ENCODE measurements at regions not wholly inside any gene's neighbourhood (a gene's known extent, or its start where the extent isn't known, plus 50 kb on each side); places are given as distances from the start of the nearest gene placed in this dataset.

- H3K4me1 Mint-ChIP-seq, result no peaks in the 10 kb centered on the region
- no peak for DNase-seq
- no peaks in the 10 kb centered on the region for H3K27me3 Mint-ChIP-seq
- intact Hi-C loops (cut with micrococcal nuclease), result no loop called here
- peaks cover 7% of the 10 kb centered on the region for H3K9me3 Mint-ChIP-seq
- ChIA-PET POLR2A (no interaction called here), CTCF (no interaction called here)
- TF ChIP-seq CTCF (IDR thresholded peaks at IDR 0.05), result no peak
- no peak overlapping the region for H3K4me3 Mint-ChIP-seq
- no peaks in the 10 kb centered on the region for H3K36me3 Mint-ChIP-seq (ENCODE audit: low read depth)
- no peak overlapping the region for H3K27ac Mint-ChIP-seq
- no peak for ATAC-seq (ENCODE audit: low read depth)
Observed at GRCh38 chr3:165476399-165477060, 280.3 kb upstream of the SLITRK3 start.

DNA sequence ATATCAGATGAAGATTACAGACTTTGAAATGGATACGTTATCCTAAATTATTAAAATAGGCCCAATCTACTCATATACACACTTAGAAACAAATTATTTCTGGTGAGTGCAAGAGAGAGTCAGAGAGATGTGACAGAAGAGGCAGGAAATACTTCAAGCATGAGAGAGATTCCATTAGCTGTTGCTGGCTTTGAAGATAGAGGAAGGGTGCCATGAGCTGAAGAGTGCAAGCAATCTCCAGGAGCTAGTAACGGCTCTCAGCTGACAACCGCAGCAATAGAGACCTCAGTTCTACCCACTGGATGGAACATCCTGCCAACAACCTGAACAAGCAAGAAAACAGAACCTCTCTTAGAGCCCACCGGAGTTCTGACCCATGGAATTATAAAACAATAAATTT lies 270.7 kb upstream of the SLITRK3 start:
- Mint-ChIP-seq H3K4me1 (no peaks in the 10 kb centered on the region), H3K4me3 (no peak overlapping the region), H3K27me3 (no peaks in the 10 kb centered on the region), H3K27ac (no peak overlapping the region), H3K36me3 (ENCODE audit: low read depth) (no peaks in the 10 kb centered on the region), H3K9me3 (peaks cover 6% of the 10 kb centered on the region)
- intact Hi-C loops (cut with micrococcal nuclease), result no loop called here
- POLR2A ChIA-PET, result no interaction called here
- no peak for TF ChIP-seq CTCF (IDR thresholded peaks at IDR 0.05)
- CTCF ChIA-PET, result no interaction called here
- ATAC-seq (ENCODE audit: low read depth), result no peak
- no peak for DNase-seq

DNA sequence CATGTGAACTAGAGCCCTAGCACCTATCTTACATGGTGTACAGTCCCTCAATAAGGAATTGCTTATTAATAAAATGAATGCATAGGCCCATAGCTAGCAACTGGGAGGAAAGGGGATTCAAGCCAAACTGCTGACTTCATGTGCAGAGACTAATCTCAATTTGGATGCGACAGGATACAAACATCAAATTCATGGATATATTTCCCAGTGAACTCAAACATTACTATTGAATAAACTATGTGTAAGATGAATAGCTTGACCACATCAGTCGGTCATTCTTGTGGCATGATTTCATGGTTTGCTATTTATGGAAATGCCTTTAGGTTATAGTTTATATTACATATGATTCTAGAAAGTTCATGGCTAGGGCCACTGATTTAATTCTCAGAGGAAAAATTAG lies 268.6 kb upstream of the SLITRK3 start:
- Mint-ChIP-seq H3K4me1 (no peaks in the 10 kb centered on the region), H3K36me3 (ENCODE audit: low read depth) (no peaks in the 10 kb centered on the region), H3K4me3 (no peak overlapping the region), H3K27me3 (no peaks in the 10 kb centered on the region), H3K9me3 (peaks cover 4% of the 10 kb centered on the region), H3K27ac (no peak overlapping the region)
- ATAC-seq (ENCODE audit: low read depth) (no peak), DNase-seq (no peak)
- TF ChIP-seq CTCF (IDR thresholded peaks at IDR 0.05), result no peak
- intact Hi-C loops (cut with micrococcal nuclease), result no loop called here
- ChIA-PET POLR2A (no interaction called here), CTCF (no interaction called here)

DNA sequence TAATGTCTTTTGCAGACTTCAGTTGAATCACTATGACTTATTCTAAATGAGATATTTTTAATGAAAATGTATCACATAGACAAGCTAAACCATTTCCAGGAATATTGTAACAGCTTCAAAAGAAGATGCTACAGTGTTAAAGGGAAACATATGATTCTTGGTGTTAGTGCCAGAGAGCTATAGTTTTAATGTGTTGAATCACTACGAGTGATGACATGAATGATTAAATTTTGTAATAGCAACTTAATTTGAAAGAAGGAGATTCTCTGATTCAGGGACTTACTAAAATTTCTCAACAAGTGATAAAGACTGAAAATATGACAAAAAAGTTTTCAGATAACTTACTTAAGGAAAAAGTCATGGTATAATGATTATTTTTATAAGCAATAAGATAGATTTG lies 267.3 kb upstream of the SLITRK3 start:
- Mint-ChIP-seq H3K36me3 (ENCODE audit: low read depth) (no peaks in the 10 kb centered on the region), H3K9me3 (peaks cover 5% of the 10 kb centered on the region), H3K4me1 (no peaks in the 10 kb centered on the region), H3K4me3 (no peak overlapping the region), H3K27me3 (no peaks in the 10 kb centered on the region), H3K27ac (no peak overlapping the region)
- intact Hi-C loops (cut with micrococcal nuclease), result no loop called here
- TF ChIP-seq CTCF (IDR thresholded peaks at IDR 0.05), result no peak
- ChIA-PET CTCF (no interaction called here), POLR2A (no interaction called here)
- DNase-seq (no peak), ATAC-seq (ENCODE audit: low read depth) (no peak)

- H3K4me3 Mint-ChIP-seq, result no peak overlapping the region
- ChIA-PET POLR2A (no interaction called here), CTCF (no interaction called here)
- ATAC-seq (ENCODE audit: low read depth), result no peak
- no peaks in the 10 kb centered on the region for H3K36me3 Mint-ChIP-seq (ENCODE audit: low read depth)
- intact Hi-C loops (cut with micrococcal nuclease), result no loop called here
- H3K27ac Mint-ChIP-seq, result no peak overlapping the region
- peaks cover 5% of the 10 kb centered on the region for H3K9me3 Mint-ChIP-seq
- no peak for TF ChIP-seq CTCF (IDR thresholded peaks at IDR 0.05)
- H3K27me3 Mint-ChIP-seq, result no peaks in the 10 kb centered on the region
- no peak for DNase-seq
- H3K4me1 Mint-ChIP-seq, result no peaks in the 10 kb centered on the region
Observed at GRCh38 chr3:165462636-165463334, 266.6 kb upstream of the SLITRK3 start.
